ENCODE measurements at regions not wholly inside any gene's neighbourhood (a gene's known extent, or its start where the extent isn't known, plus 50 kb on each side); places are given as distances from the start of the nearest gene placed in this dataset.

GRCh38 chr18:53798516-53798915 is 426.0 kb downstream of the MBD2 start:
- DNase-seq: no peak

GRCh38 chr18:53797998-53798495 is 426.4 kb downstream of the MBD2 start:
- DNase-seq: no peak

DNA sequence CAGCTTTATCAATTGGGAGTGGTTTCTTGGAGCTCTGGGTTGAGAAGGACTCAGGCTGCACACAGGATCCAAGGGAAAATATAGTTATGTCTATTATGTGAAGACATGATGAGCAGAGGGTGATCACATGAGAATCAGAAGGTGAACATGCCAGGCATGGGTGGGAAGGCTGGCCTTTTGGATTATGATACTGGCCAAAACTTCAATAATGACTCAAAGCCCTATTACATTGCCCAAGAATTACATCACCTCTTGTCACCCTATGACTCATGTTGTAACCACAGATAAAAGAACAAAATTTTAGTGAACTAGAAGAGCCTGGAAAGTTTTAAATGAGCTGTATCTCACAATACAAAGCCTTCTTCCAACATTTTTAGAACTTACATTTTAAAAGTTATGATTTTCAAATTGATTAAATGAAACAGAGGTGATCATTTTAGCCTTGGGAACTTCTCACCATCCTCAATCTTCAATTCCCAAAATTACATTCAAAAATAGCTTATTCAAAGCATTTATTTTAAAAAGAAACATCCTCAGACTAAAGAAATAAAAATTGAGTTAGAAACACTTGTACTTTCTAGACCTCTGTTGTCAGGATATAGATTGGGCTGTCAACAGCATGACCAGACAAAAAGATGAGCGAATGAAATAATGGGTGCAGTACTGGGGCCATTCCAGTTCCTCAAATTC is 428.3 kb downstream of the MBD2 start:
- no peak for DNase-seq

DNA sequence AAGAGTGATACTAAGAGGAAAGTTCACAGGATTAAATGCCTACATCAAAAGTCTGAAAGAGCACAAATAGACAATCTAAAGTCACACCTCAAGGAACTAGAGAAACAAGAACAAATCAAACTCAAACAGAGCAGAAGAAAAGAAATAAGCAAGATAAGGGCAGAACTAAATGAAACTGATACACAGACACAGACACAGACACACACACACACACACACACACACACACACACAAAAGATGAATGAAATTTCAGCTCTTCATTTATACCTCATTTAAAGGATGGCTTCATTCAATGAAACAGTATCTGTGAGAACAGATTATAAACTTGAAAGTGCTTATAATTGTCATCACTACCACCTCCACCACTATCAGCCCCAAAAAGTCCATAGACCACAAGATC is 428.9 kb downstream of the MBD2 start:
- DNase-seq: no peak

- no peak for DNase-seq
Measured at GRCh38 chr18:53795061-53795460, 429.4 kb downstream of the MBD2 start.

- no peak for DNase-seq
Measured at GRCh38 chr18:53792762-53793161, 431.7 kb downstream of the MBD2 start.

- DNase-seq: no peak
Measured at GRCh38 chr18:53790786-53791185, 433.7 kb downstream of the MBD2 start.

DNA sequence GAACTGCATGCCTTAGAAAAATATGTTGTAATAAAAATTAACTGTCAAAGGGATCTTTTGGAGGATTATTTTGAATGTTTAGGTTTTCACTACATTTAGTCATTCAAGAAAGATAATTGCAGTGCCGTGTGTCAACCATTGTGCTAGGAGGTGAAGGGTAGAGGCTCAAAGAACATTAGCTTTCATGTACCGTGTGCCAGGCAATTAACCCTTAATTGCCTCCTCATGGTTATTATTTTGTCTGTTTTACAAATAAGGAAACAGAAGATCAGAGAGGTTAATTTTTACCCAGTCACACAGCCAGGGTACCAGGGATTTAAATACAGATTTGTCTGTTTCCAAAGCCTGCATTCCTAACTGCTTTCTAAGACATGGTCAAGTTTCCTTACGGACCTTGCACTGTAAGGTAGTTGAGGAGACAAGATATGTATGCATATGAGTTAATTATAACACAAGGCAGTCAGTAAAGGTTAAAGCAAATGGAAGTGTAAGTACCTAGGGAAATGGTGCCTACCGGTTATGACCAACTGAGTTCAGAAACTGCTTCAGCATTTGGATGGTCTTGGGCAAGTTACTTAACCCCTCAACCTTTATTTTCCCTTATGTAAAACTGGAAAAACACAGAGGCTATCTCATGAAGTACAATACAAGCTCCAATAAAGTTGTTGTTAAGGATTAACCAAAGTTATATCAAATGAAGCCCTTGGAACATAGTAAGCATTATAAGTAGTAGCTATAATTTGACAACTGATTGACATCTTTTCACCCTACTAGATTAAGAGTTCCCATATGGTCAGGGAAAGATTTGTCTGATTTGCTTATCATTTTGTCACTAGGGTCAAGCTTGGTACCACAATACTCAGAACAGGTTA is 434.9 kb downstream of the MBD2 start:
- DNase-seq: no peak

GRCh38 chr18:53785811-53786210 is 438.7 kb downstream of the MBD2 start:
- DNase-seq: no peak

DNA sequence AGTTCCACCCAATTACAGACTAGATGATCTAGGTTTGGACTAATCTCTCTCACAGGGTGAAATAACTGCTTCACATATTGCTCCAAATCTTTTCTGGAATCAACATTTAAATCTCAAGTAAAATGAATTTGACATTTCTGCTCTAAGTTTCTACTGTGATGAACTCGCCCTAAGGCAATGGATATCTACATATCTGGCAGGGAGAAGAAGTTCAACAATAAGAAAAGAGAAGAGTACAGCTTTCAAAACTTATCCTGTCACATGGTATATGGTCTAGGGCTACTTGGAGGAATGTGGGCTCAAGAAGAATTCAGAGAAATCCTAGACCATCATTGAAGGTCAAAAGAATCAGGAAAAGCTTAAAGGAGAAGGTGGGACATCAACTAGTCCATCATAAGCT is 440.2 kb downstream of the MBD2 start:
- no peak for DNase-seq

- DNase-seq: no peak
Measured at GRCh38 chr18:53780666-53781065, 443.8 kb downstream of the MBD2 start.

- no peak for DNase-seq
Measured at GRCh38 chr18:53772293-53772692, 452.2 kb downstream of the MBD2 start.

DNA sequence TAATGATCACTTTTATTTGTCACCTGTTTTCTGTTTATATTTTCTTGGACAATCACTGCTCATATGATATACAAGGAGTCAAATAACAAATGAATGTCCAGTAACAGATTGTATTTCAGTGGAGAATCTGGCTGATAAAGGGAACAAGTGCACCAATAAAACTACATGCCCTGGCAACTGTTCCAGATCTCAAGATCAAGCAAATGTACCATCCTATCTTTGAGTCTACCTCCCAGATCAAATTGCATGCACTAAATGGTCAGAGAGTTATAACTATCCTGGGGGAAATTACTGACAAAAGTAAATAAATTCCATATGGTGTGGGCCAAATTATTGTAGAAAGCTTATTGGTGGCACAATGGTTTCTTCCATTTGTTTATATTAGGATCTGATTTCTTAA is 452.8 kb downstream of the MBD2 start:
- DNase-seq: no peak

GRCh38 chr18:53765211-53765610 is 459.3 kb downstream of the MBD2 start:
- no peak for DNase-seq

GRCh38 chr18:53764086-53764485 is 460.4 kb downstream of the MBD2 start:
- no peak for DNase-seq

DNA sequence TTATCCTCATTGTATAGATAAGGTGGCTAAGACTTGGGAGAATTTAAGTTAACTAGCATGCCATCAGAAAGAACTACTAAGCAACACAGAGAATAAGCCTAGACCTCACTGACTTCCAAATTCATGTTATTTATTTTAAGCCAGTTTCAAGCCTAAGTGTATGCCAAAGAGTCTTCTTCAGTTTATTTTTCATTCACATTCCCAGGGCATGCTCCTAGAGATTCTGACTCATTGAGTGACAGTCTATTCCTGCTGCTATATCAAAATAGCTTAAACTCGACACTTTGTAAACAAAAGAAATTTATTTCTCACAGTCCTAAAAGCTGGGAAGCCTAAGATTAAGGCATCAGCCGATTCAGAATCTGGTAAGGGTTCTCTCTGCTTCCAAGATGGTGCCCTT is 467.1 kb downstream of the MBD2 start:
- no peak for DNase-seq

DNA sequence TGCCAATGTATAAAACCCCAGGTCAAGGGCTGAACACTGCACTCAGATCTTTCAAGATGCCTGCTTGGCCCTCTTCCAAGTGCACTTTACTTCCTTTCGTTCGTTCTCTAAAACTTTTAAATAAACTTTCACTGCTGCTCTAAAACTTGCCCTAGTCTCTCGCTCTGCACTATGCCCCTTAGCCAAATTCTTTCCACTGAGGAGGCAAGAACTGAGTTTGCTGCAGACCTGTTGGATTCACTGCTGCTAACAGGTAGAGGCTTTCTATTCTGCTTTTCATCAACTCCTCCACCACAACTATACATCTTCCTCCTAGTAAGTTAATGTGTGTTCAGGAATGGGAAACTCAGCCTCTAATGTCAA is 467.9 kb downstream of the MBD2 start:
- no peak for DNase-seq

DNA sequence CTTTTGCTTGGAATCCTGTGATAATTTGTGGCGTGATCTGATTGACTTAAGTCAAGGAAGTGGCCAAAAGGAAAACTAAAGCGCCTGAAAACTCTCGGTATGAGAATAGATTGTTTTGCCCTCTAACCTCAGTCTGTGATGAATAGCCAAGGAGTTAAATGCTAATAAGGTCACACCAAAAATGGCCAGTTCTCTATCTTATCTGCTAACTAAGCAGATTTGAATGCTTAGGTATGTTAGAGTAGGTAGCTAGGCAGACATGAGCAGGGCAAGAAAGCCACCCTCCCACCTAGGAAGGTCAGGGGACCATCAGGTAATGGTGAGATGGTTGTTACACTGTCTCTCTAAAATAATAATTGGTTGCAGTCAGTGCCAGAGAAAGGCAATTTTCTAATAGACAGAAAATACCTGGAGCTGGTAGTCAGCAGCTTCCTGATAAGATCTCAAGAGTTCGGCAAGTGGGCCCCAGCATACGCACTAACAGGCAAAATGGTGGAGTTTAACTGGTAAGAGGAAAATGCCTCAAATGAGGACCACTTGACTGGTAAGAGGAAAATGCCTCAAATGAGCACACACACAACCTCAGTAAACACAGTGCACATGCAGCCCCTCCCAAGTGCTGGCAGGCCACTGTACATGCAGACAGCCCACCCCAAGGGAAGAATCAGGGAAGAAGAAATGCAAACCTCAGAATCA is 468.4 kb downstream of the MBD2 start:
- no peak for DNase-seq

GRCh38 chr18:53754154-53754553 is 470.3 kb downstream of the MBD2 start:
- DNase-seq: no peak

DNA sequence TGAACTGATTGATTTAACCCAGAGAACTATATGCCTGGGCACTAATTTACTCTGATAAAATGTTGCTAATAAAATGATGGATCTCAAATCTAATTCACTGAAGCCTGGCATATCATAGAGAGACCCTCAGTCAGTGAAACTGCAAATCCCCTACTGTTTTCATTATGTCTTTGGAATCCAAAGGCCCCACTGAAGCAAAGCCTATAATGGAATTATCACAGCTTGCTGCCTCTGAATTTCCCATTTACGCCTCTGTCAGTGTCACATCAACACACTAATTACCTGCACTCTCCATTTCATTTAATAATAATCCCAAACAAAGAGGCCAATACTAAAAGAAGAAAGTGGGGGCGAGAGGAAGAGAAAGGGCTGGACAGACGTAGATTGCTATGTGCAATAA is 470.9 kb downstream of the MBD2 start:
- DNase-seq: no peak

- no peak for DNase-seq
Measured at GRCh38 chr18:53752781-53753367, 471.6 kb downstream of the MBD2 start.

GRCh38 chr18:53749766-53750165 is 474.7 kb downstream of the MBD2 start:
- no peak for DNase-seq

DNA sequence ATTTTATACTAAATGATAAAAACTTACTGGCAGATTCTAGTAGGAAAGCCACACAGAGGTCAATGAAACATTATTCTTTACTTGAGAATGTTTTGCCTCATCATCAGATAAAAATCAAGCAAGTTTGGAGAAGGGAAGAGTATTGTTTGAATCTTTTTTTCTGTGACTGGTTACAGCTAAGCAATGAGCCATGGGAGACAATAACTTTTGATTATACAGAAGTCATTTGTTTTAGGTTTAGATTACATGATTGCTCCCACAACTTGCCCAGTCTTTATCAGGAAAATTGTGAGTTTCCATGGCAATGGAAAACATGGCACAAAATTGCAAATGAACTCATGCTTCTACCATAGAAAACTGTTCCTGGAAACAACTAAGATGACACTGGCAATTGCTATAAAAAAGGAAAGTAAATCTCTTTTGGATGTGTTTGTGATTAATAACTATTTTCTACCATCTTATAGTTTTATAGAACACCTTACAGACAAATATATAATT is 476.8 kb downstream of the MBD2 start:
- DNase-seq: no peak

Measured in activated CD4-positive, alpha-beta T cell treated with anti-CD3 and anti-CD28 coated beads for 48 hours (primary cell).